RKO (cell line): ENCODE measurements at regions not wholly inside any gene's neighbourhood (a gene's known extent, or its start where the extent isn't known, plus 50 kb on each side); places are given as distances from the start of the nearest gene placed in this dataset.

Experiments used
- DNase-seq: peaks from one replicate; pipeline ENCODE4 v3.0.0-alpha.2; 2016; ENCODE audit warnings: low spot score

DNA sequence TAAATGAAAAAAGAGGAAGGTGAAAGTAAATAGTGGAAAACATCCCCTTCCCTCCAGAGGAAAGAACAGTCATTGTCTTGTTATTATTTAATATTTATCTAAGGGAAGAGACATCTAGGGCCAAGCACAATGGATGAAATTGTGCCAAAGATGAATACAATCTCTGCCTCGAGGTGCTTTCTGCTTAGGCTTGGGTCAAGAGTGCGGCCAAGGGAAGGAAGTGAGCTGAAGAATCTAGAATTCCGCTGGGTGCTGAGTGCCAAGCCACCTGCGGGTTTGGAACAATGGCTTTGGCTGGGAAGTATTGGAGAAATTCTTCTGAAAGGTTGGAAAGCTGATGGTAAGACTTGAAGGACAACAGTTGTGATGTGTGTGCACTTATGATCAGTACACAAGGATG is 531.3 kb upstream of the FZD8 start:
- no peak for DNase-seq

DNA sequence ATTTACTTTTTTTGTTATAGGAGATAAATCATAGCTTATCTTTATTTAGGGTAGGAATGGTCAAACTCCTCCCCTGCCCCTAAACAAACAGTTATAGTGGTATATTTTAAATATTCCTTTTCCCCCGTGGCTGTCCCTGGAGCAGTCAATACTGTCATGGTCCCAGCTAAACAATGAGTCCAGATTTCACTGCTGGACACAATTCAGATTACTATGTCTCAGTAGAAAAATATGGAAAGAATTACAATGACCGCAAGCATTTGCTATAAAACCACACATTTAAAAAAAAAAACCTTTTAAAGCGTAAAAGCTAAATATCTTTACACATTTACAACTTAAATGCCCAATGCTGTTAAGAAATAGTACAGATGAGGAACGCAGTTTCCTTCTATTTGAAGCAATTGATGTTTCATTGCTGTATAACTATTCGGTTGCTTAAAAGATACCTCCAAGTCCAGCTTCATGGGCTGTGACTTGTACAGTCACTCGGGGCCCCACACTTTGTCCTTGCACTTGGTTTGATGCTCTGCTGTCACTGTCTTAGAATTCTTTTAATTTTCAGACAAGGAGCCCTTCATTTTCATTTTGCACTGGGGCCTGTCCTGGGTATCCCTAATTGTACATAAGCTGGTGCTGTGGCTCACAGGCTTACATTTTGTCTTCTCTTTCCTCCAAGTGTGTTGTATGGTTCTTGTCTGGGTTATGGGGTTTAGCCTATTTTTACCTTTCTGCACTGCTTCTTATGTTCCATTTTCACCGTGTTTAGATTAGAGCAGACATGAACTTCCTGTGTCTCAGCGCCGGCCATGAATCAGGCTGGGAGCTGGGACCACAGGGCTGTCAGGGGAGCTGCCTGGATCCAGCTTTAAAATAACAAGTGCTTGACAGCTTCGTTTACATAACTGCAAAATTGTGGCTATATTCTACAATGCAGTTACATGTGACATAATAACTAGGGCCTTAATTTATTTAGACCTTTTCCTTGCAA is 530.2 kb upstream of the FZD8 start:
- no peak for DNase-seq

DNA sequence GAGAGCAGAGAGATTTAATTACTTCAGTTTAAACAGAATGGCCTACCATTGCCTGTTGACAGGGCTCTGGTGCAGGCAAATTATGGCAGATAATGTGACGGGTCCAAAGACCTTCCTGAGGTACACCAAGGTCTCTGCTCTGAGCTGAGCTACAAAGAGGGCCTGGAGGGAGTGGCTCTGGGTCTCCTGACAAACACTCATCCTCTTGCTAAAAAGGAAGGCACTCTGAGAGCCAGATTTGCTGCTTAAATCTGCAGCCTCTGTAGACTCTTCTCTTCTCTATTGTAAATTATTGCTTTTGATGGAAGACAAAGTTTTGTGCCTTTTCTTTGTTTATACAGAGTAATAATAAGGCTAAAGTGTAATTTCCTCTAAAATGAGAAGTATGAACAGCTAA is 529.5 kb upstream of the FZD8 start:
- DNase-seq, result no peak

DNA sequence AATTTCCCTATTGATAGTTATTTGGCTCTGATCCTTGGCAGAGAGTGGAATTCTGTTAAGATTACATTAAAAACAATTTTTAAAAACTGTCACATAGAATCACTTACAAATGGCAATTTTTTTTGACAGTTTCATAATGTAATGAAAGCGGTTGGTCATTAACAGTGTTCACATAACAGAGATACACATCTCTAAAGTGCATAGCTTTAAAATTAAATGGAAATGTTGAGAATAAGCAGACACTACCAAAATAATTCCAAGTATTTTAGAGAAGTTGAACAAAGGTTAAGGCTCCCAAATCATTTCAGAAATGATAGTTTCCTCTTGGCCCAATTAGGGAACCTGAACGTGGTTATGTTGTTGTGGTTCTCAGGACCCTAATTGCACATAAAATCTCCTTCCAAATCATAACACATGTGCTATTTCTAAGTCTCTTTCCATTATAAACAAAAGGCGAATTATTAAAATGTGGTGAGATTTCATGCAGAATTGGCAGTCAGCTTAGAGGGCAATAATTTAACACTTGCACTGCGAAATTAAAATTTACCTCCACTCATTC is 528.9 kb upstream of the FZD8 start:
- no peak for DNase-seq

DNA sequence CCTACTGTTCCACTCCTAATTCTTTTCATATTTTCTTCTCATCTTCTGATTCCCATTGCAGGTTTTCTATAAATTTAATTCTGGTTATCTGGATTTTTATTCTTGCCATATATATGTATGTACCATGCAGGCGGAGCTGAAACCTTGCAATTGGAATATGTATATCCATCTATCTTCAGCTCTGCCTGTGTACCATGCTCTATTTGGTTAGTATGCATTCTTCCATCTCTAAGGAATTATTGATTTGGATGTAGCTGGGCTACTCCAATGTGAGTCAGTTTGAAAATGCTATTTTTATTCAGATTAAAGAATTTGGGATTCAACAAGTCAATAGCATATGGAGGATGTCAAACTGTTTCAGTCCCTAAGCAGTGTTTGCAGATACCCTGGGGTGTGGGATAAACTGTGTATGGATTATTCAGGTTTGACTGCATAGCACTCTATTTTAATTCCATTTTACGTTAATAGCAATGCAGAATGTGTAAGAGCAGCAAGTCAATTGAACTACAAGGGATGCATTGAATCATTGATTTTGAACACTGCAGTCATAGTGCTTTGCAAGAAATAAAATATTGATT is 528.1 kb upstream of the FZD8 start:
- DNase-seq, result no peak

DNA sequence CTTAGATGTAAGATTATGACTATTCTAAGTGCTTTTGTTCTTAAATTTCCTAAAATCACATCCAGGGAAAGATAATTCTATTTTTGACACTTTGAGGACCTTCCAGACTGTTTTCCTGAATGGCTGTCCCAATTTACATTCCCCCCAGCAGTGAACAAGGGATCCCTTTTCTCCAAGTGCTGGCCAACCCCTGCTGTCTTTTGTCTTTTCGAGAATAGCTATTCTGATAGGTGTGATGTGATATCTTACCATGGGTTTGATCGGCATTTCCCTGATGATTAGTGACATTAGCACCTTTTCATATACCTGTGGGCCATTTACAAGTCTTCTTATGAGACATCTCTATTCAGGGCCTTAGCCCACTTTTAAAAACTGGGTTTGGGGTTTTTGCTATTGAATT is 526.7 kb upstream of the FZD8 start:
- DNase-seq, result no peak

DNA sequence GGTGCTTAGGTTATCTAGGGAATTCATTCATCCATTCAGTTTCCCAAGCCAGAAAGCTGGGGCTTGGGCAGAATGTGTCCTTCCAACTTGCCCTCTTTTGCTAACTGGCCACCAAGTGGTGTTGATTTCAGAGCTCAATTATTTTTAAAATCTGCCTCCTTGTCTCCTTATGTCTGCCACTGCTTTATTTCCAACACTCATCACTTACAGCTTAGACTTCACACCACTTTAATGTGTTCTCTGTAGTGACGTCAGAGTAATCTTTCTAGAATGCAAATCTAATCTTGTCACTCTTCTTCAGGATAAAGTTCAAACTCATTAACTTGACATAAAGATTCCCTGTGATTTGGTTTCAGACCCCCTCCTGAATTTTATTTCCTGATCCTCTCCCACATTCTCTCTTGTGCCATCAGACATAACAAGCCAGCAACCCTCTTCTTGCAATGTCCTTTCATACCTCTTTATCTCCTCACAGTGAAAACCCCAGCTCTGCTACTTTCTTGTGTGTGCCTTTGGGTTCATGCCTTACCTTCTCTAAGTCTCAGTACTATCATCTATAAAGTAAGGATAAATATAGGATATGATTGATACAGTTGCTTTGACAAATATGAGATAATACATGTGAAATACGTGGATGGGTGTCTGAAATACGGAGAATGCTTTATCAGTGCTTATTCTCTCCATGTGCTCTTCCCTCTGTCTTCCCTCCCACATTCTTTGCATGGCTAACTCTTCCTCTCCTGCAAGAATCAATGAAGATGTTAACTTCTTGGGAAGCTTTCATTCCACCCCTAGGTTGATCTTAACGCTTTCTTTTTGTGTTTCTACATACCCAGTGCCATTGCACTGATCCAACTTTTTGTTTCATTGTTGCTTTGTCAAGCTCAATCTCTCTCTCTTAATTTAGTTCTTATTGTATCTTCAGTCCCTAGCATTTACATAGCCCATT is 522.7 kb upstream of the FZD8 start:
- DNase-seq, result no peak

DNA sequence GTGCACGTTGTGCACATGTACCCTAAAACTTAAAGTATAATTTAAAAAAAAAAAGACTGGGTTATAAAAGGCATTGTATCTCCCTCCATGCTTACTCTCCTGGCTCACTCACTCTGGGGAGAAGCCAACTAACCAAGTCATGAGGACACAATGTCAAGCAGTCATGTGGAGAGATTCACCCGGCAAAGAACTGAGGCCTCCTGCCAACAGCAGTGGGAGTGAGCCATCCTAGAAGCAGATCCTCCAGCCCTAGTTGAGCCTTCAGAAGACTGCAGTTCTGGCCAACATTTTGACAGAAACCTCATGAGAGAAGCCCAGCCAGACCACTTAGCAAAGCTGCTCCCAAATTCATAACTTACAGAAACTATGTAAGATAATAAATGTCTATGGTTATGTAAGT is 521.7 kb upstream of the FZD8 start:
- no peak for DNase-seq

DNA sequence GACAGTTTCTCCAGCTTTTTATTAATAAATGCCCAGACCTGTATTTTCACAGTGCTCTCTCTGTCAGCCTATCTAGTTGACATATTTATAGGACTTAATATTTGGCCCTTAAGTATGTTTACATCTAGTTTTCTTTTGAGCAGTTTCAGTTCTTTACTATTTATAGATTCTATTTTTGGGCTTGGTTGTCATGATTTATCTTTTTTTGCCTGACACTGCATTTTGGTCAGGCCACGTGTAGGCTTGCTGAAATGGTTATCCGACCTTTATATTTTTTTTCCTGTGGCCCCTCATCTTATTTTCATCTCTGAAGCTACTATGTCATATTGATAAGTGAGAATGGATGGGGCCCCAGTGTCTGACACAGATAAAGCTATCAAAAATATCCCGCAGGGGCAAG is 515.4 kb upstream of the FZD8 start:
- DNase-seq, result no peak

DNA sequence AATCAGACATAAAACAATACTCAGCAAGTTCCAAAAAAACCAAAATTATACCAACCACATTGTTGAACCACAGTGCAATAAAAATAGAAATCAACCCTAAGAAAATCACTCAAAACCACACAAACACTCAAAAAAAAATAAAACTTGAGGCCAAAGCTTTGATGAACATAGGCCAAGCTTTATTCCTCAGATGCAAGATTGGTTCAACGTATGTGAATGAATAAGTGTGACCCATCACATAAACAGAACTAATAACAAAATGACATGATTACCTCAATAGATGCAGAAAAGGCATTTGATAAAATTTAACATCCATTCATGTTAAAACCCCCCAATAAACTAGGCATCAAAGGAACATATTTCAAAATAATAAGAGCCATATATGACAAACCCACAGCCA is 506.1 kb upstream of the FZD8 start:
- no peak for DNase-seq

DNA sequence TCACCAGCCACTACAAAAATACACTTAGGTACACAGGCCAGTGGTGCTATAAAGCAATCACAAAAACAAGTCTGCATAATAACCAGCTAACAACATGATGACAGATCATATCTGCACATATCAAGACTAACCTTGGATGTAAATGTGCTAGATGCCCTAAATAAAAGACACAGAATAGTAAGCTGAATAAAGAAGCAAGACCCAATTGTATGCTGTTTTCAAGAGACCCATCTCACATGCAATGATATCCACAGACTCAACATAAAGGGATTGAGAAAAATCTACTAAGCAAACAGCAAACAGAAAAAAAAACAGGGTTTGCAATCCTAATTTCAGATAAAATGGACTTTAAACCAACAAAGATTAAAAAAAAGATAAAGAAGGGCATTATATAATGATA is 505.4 kb upstream of the FZD8 start:
- DNase-seq, result no peak

DNA sequence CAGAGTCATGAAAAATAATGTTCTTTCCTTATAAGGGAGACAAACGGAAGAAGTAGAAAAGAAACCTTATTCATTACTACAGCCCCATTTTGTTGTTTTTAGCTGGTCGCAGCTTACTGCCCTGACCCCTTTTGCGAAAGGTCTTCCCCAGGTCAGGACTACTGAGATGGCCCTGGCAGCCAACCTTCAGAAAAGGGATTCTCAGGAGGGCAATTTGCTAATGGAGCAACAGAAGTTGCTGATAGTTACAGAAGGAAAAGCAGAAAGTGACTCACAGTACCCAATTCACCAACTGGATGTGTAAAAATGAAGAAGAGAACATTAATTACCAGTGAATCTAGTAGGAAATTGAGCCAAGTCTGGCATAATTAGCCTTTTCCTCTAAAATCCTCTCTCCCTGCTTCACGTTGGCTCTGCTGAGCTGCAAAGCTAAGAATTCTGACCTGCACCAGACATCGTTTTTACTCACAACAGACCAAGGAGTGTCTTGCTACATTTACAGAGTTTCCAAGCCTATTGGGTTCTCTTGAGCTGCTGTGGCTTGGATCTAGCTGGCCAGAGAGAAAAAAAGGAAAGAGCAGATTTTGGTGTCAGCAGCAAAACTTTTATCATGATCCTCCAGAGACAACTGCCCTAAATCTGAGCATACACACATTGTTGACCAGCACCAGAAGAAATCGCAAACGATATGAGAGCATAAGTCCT is 499.9 kb upstream of the FZD8 start:
- DNase-seq, result no peak

DNA sequence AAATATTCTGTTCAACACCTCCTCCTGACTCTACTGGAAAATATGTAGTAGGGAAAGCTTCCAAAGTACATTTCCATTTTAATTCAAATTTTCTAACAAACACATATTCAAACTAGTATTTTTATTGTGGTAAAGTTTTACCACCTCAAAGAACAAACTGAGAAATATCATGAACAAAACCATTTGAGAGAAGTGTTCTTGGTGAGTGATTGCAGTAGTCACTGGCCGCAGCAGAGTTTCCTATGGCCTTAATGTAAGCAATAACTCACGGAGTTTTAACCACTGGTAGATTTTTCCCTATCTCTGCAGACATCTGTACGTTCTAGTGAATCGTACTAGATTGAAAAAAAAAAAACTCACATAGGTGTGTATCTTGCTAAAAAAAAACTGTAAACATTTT is 487.0 kb upstream of the FZD8 start:
- DNase-seq, result no peak

DNA sequence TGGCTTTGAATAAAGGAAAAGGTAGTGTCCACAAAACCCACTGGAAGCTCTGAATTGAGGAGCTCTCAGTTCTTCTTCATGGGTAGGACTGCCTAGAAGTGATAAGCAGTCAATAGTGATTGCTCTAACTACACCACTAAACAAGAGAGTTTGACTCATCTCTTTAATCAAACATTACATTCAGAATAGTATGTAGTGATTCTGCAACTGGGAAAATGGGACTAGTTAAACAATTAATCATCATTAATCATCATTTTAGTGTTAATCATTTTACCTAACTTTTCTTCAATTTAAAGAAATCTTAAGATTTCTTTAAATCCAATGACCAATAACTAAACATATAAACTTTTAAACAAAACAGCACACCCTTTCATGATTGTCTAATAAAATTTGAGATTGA is 484.0 kb upstream of the FZD8 start:
- no peak for DNase-seq

DNA sequence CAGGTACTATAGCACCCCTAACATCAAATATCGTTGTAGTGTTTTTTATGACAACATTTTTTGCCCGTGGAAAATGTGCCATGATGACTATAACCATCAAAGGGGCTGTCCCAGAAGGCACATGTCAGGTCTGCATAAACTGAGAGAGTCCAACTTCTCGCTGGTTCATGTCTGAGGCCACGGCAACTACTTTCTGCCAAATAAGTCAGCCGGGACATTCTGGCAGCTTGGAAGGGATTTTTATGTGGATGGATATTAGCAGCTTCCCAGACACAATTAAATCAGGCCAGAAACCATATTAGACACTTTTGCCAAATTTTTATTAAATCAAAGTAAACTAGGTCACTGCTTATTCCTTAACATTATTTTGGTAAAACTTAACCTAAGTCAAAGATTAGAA is 477.4 kb upstream of the FZD8 start:
- no peak for DNase-seq

DNA sequence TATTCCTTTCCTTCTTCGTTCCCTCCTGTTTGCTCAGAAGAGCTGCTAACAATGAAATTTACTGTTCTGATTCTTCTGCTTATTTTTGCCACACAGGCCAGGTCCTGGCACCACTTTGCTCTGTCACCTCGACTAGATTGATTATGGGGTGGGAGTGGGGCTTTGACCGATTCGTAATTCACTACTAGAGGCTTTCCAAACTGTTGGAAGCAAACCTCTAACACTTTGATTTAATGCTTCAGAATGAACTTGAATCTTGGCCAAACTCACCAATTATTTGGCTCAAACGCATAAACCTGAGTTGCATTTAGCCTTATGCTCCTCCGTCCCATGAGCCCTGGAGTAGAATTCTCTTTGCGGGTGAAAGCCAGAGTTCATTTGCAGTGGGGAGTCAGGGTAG is 476.2 kb upstream of the FZD8 start:
- DNase-seq, result no peak

DNA sequence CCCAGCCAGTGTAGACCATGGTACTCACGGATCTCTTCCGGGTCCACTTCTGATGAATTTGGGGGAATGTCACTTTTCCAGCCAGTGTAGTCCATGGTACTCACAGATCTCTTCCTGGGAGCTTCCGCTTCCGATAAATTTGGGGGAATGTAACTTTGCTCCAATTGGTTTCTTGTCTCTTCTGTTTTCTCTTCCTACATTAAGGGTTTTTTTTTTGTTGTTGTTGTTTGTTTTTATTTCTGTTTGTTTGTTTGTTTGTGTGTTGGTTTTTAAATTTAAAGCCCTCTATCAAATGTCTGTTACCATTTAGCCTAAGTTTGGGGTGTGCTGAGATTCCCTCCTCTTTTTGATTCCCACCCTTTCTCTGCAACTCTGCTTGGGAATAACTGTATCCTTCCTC is 475.8 kb upstream of the FZD8 start:
- no peak for DNase-seq

DNA sequence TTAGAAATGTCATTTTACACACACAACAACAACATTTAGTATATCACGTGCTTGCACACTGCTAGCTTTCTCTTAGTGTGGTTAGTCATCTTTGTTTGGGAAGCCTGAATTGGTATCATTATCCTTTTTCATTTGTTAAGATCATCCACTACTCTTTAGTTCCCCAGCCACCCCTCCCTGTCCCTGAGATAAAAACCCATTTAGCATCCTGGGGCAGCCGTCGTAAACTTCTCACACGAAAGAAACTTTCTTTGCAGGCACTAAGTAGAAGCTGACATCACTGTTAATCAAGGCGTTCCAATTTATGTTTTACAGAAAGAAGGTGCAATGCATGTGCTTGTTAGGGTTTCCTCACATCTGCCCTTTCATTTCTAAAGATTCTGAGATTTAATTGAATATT is 475.1 kb upstream of the FZD8 start:
- DNase-seq, result no peak

DNA sequence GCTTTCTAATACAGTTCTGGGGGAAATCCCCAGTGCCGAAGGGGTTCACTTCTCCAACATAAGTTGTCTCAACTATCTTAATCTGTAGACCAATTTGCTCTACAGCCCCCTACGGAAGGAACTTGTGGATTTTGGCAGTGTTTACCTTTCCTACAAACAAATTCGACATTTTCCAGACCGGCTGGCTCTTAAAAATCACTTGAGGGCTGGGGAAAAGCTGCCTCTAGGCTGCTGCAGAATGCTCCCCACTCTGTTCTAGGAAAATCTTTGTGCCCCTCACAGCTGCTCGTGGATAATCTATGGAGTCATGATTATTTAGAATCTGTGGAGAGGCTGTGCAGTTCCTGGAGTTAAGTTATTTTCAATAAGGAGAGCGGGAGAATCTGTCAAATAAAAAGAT is 474.6 kb upstream of the FZD8 start:
- no peak for DNase-seq

DNA sequence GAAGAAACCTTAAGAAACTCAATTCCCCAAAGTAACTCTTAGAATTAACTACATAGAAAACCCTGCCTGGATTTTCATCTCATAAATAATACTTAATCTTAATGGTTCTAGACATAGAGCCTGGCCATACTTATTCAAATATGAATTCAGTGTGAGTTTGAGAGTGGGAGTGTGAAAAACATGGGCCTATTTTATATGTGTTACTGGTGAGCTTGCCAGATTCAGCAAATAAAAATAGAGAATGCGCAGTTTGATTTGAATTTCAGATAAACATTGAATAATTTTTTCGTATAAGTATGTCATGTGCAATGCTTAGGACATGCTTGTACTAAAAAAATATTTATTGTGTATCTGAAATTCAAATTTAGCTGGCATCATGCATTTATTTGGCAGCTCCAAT is 473.9 kb upstream of the FZD8 start:
- no peak for DNase-seq

DNA sequence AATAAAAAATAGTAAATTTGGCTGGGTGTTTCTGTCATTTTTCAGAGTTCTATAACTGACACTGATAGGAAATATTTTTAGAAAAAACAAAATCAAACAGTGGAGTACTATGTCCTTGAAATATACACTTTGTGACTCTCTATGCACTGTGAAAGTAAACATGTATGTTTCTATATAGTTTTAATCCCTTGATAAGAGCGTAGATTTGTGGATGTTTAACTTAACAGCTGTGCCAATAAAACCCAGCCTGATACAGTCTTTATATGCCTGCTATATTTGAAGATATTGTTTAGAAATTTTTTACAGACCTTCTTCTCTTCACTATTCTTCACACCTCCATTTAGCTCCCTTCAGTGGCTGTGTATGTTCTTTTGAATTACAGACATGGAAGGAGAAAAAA is 473.3 kb upstream of the FZD8 start:
- no peak for DNase-seq

DNA sequence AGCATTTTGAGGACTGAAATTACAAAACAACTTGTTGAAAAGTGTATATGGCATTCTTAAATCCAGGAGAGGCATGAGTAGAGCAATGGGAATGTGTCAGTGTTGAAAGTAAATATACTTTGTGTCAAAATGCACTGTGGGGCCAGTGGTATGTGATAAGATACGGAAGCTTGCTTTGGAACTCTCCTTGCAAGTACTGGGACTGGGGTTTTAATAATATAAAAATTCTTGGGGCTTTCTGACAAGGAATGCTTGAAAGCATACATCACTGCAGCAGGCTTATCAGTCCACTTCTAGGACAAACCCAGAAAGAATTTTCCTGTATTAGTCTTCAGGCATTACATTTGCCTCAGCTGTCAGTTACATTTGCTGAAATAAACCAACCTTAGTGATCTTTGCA is 472.8 kb upstream of the FZD8 start:
- DNase-seq, result no peak
